Tibial artery (tissue), 4 donors: ENCODE measurements at regions not wholly inside any gene's neighbourhood (a gene's known extent, or its start where the extent isn't known, plus 50 kb on each side); places are given as distances from the start of the nearest gene placed in this dataset.

Experiments used
- DNase-seq, 2 donors: peaks; one replicate each; pipeline ENCODE4 v3.0.0-alpha.2; 2019
- H3K27ac ChIP-seq, 2 donors: fragments of 200-600 bp; sonication (generic) in 1 of 2; 1 replicate in 1 of 2; 2 replicates in 1 of 2; pipeline ENCODE4 v1.5.1; 2018 to 2019; ENCODE audit warnings: mild to moderate bottlenecking in 1 of 2
- H3K27me3 ChIP-seq, 2 donors: fragments of 200-600 bp; sonication (generic) in 1 of 2; one replicate each; pipeline versions ENCODE4 v1.5.1 to v1.6.0; 2016 to 2019
- H3K36me3 ChIP-seq, 3 donors: fragments of 200-600 bp; sonication (generic) in 2 of 3; one replicate each; pipeline ENCODE4 v1.5.1; 2016 to 2019; ENCODE audit warnings: mild to moderate bottlenecking in 2 of 3
- H3K4me1 ChIP-seq, 4 donors: fragments of 200-600 bp; sonication (generic) in 2 of 4; 1 replicate in 3 of 4; 2 replicates in 1 of 4; pipeline ENCODE4 v1.5.1; 2016 to 2019
- H3K4me3 ChIP-seq, 2 donors: fragments of 200-600 bp; sonication (generic) in 1 of 2; 1 replicate in 1 of 2; 2 replicates in 1 of 2; pipeline ENCODE4 v1.5.1; 2018 to 2019; ENCODE audit warnings: mild to moderate bottlenecking in 2 of 2
- H3K9me3 ChIP-seq, 3 donors: fragments of 200-600 bp; sonication (generic) in 1 of 3; one replicate each; pipeline ENCODE4 v1.5.1; 2016 to 2019
- intact Hi-C: fragments of 100-400 bp; cut with DNase I; formaldehyde crosslinking; loops from one replicate; pipeline ENCODE4 v1.15.0; 2023; ENCODE audit warnings: low total_unique reads
- TF ChIP-seq, protein P1 (sequence below), 2 experiments: fragments of 200-600 bp in 1 of 2; fragments of 450-650 bp in 1 of 2; IDR thresholded peaks; one replicate each; pipeline ENCODE4 v1.5.1; 2017 to 2019; ENCODE audit warnings: antibody characterized with exemption in 2 of 2, mild to moderate bottlenecking in 1 of 2, moderate library complexity in 1 of 2

DNA sequence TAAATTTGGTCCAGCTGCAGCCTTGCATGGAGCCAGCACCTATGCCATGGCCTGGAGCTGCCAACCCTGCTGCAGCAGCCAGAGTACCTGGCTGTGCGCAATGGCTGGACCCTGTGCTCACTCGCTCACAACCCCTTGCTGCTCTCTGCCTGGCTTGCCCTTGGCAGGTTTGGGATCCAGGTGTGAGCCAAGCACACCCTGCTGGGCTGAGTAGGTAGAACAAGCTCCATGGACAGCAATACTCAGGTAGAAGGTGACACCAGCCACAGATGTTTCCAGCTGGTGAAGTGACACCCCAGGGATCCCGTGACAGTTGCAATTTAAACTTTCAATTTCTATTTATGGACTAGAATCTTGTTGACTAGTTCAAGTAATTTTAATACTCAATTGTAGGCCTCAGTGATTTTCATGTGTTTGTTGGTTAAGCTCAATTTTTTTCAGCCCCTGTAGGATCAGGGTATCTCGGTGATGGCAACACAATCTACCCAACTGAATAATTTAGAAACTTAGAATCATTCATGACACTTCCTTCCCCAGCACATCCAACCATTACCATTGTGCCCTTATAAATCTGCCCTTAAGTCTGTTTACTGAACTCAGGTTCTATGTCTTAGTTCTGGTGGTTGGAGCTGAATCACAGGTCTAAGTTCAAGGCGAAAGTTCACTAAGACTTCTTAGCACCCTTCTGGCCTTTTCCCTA is 480.0 kb downstream of the PMP22 start:
- no peaks in the 10 kb centered on the region for H3K9me3 ChIP-seq
- intact Hi-C loops = no loop called here
- no peaks in the 10 kb centered on the region for H3K36me3 ChIP-seq
- TF ChIP-seq, protein P1, sequence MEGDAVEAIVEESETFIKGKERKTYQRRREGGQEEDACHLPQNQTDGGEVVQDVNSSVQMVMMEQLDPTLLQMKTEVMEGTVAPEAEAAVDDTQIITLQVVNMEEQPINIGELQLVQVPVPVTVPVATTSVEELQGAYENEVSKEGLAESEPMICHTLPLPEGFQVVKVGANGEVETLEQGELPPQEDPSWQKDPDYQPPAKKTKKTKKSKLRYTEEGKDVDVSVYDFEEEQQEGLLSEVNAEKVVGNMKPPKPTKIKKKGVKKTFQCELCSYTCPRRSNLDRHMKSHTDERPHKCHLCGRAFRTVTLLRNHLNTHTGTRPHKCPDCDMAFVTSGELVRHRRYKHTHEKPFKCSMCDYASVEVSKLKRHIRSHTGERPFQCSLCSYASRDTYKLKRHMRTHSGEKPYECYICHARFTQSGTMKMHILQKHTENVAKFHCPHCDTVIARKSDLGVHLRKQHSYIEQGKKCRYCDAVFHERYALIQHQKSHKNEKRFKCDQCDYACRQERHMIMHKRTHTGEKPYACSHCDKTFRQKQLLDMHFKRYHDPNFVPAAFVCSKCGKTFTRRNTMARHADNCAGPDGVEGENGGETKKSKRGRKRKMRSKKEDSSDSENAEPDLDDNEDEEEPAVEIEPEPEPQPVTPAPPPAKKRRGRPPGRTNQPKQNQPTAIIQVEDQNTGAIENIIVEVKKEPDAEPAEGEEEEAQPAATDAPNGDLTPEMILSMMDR (IDR thresholded peaks at IDR 0.05) = no peak
- no peaks in the 10 kb centered on the region for H3K4me1 ChIP-seq
- no peak overlapping the region for H3K4me3 ChIP-seq
- no peaks in the 10 kb centered on the region for H3K27me3 ChIP-seq
- no peak overlapping the region for H3K27ac ChIP-seq
- no peak for DNase-seq

DNA sequence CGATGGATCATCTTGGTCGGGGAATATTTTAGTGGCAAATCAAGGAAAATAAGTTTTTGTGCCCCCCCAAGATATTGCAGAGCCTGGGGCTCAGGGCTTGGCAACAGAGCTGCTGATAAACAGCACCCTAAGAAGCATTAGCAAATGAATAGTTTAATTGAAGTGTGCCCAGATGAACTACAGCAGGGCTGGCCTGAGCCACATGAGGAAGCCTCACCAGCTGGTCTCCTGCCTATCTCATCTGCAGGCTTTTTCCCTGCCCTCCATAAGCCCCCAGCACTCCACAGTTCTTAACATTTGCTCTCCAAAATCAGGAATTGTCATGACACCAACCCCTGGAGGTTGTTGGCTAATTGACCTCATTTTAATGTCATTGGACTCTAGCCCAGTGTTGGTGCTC is 480.2 kb downstream of the HS3ST3B1 start:
- TF ChIP-seq, protein P1 (IDR thresholded peaks at IDR 0.05) = no peak
- peaks cover 0 to 8% (median 0%) of the 10 kb centered on the region in 4 donors for H3K4me1 ChIP-seq
- no peak for DNase-seq
- no peaks in the 10 kb centered on the region for H3K27me3 ChIP-seq
- no peaks in the 10 kb centered on the region for H3K9me3 ChIP-seq
- no peak overlapping the region for H3K4me3 ChIP-seq
- H3K27ac ChIP-seq = no peak overlapping the region
- no peaks in the 10 kb centered on the region for H3K36me3 ChIP-seq
- intact Hi-C loops = no loop called here

DNA sequence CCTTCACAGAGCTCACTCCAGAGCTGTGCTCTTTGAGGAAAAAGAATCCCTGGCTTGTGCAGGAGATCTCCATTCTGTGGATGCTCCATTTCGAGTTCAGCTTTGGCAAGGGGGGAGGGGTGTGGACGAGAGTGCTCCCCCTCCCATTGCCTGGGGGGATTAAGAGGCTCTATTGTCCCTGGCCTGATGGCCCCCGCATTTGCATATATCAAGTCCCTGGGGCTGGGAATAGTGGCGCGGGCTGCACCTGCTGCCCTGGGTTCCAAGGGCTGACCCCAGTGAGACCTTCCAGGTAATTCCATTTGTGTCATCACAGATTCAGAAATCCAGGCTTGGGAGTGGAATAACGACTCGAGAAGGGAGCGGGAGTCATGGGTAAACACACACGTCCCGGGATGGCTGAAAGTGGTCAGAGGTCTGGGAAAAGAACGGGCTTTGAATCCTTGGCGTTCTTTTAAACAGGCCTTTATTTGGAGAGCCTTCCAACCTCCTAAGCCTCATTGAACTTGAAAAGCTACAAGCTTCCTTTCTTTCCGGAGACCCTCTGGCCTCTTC is 479.3 kb downstream of the HS3ST3B1 start:
- Histone ChIP-seq H3K9me3 (no peaks in the 10 kb centered on the region), H3K4me3 (no peak overlapping the region), H3K27ac (no peak overlapping the region), H3K36me3 (no peaks in the 10 kb centered on the region), H3K27me3 (no peaks in the 10 kb centered on the region), H3K4me1 (peaks cover 0 to 10% (median 0%) of the 10 kb centered on the region in 4 donors)
- intact Hi-C loops = no loop called here
- TF ChIP-seq, protein P1 (IDR thresholded peaks at IDR 0.05) = no peak
- DNase-seq = no peak

DNA sequence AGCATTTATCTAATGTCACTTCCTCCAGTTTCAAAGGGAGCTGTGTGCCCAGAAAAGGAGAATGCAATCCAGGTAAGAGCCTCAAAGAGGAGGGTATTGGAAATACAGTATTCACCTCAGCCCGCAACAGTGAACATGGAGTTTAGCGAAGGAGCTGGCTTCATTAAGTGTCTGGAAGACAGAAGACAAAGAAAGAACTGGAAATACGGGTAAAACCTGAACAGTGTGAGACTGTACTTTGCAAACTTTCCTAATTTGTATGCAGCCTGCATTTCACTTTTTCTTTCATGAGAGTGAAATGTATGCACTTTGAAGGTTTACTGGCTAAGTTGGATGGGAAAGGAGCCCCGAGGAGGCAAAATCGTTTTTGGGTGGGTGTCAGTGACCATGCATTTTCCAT is 478.4 kb downstream of the HS3ST3B1 start:
- DNase-seq = no peak
- Histone ChIP-seq H3K27me3 (no peaks in the 10 kb centered on the region), H3K4me1 (peaks cover 0 to 10% (median 0%) of the 10 kb centered on the region in 4 donors), H3K4me3 (no peak overlapping the region), H3K27ac (no peak overlapping the region), H3K9me3 (no peaks in the 10 kb centered on the region), H3K36me3 (no peaks in the 10 kb centered on the region)
- intact Hi-C loops = no loop called here
- TF ChIP-seq, protein P1 (IDR thresholded peaks at IDR 0.05) = no peak

DNA sequence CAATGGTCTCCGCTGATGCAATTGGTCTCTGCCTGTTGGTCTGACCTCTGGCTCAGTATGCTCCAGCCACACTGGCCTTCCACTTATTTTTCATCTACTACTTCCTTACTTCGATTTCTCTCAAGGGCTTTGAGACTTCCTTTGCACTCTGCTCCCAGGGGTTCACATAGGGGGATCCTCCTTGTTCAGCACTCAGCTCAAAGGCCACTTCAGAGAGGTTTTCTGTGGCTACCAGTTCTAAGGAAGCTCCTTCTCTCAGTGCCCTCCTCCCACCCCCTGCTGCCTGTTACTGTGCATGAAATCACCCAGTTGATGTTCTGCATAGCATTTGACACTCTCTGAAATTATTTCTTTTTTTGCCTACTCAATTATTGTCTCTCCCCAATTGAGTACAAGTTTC is 476.4 kb downstream of the HS3ST3B1 start:
- Histone ChIP-seq H3K9me3 (no peaks in the 10 kb centered on the region), H3K27ac (no peak overlapping the region), H3K36me3 (no peaks in the 10 kb centered on the region), H3K4me1 (peaks cover 0 to 10% (median 0%) of the 10 kb centered on the region in 4 donors), H3K27me3 (no peaks in the 10 kb centered on the region), H3K4me3 (no peak overlapping the region)
- TF ChIP-seq, protein P1 (IDR thresholded peaks at IDR 0.05) = no peak
- intact Hi-C loops = no loop called here
- DNase-seq = no peak
